ENCODE measurements at regions not wholly inside any gene's neighbourhood (a gene's known extent, or its start where the extent isn't known, plus 50 kb on each side); places are given as distances from the start of the nearest gene placed in this dataset.
"Not testable (repeated sequence)": the region's sequence is repeated elsewhere in the genome, so short reads cannot be mapped to it uniquely, and the experiment has no call there.

- CTCF ChIA-PET: no interaction called here
These were observed 128.8 kb upstream of the OSTN start for GRCh38 chr3:191070201-191070600.

GRCh38 chr3:191068946-191069813 lies 129.9 kb upstream of the OSTN start:
- DNase-seq: no peak
- no peak overlapping the region for H3K4me3 Mint-ChIP-seq
- intact Hi-C loops (cut with micrococcal nuclease): no loop called here
- H3K9me3 Mint-ChIP-seq: no peaks in the 10 kb centered on the region
- H3K36me3 Mint-ChIP-seq: no peaks in the 10 kb centered on the region
- POLR2A ChIA-PET: no interaction called here
- H3K4me1 Mint-ChIP-seq (ENCODE audit: low read depth): no peaks in the 10 kb centered on the region
- no peaks in the 10 kb centered on the region for H3K27me3 Mint-ChIP-seq
- H3K27ac Mint-ChIP-seq: no peak overlapping the region
- CTCF ChIA-PET: no interaction called here

More at GRCh38 chr3:191070201-191070600, 128.8 kb upstream of the OSTN start:
- intact Hi-C loops (cut with micrococcal nuclease): no loop called here
- Mint-ChIP-seq H3K27ac (no peak overlapping the region), H3K9me3 (no peaks in the 10 kb centered on the region), H3K27me3 (no peaks in the 10 kb centered on the region), H3K36me3 (no peaks in the 10 kb centered on the region), H3K4me3 (no peak overlapping the region), H3K4me1 (ENCODE audit: low read depth) (no peaks in the 10 kb centered on the region)
- POLR2A ChIA-PET: no interaction called here
- DNase-seq: no peak

GRCh38 chr3:191066669-191067068 lies 132.4 kb upstream of the OSTN start:
- no peaks in the 10 kb centered on the region for H3K4me1 Mint-ChIP-seq (ENCODE audit: low read depth)
- ChIA-PET CTCF (no interaction called here), POLR2A (no interaction called here)
- H3K27ac Mint-ChIP-seq: no peak overlapping the region
- H3K9me3 Mint-ChIP-seq: no peaks in the 10 kb centered on the region
- DNase-seq: no peak
- intact Hi-C loops (cut with micrococcal nuclease): no loop called here
- no peak overlapping the region for H3K4me3 Mint-ChIP-seq
- no peaks in the 10 kb centered on the region for H3K27me3 Mint-ChIP-seq
- H3K36me3 Mint-ChIP-seq: no peaks in the 10 kb centered on the region

- no peaks in the 10 kb centered on the region for H3K9me3 Mint-ChIP-seq
- intact Hi-C loops (cut with micrococcal nuclease): no loop called here
- no peak overlapping the region for H3K27ac Mint-ChIP-seq
- no peak overlapping the region for H3K4me3 Mint-ChIP-seq
- no peaks in the 10 kb centered on the region for H3K4me1 Mint-ChIP-seq (ENCODE audit: low read depth)
- CTCF ChIA-PET: interaction anchor here (0.5 kb wide), 1 partner anchor 677 kb away, joined by 3 read pairs; no protein-coding TSS in a partner anchor
- DNase-seq: no peak
- POLR2A ChIA-PET: no interaction called here
- no peaks in the 10 kb centered on the region for H3K27me3 Mint-ChIP-seq
- no peaks in the 10 kb centered on the region for H3K36me3 Mint-ChIP-seq
These were observed 133.7 kb upstream of the OSTN start for GRCh38 chr3:191065181-191065805.

GRCh38 chr3:191051037-191051436 lies 148.0 kb upstream of the OSTN start:
- Mint-ChIP-seq H3K36me3 (no peaks in the 10 kb centered on the region), H3K9me3 (no peaks in the 10 kb centered on the region), H3K27me3 (no peaks in the 10 kb centered on the region), H3K27ac (no peak overlapping the region), H3K4me1 (ENCODE audit: low read depth) (no peaks in the 10 kb centered on the region), H3K4me3 (no peak overlapping the region)
- no peak for DNase-seq
- ChIA-PET CTCF (interaction anchor here (0.7 to 2.0 kb wide), 5 partner anchors 10 to 1090 kb away, joined by 3 to 9 read pairs (median 4); no protein-coding TSS in a partner anchor), POLR2A (no interaction called here)
- intact Hi-C loops (cut with micrococcal nuclease): loop anchor here (2.0 kb wide), 2 partner anchors 350 to 1084 kb away; no protein-coding TSS in a partner anchor

GRCh38 chr3:191047930-191048329 lies 151.1 kb upstream of the OSTN start:
- intact Hi-C loops (cut with micrococcal nuclease): no loop called here
- Mint-ChIP-seq H3K27ac (no peak overlapping the region), H3K4me3 (no peak overlapping the region), H3K27me3 (no peaks in the 10 kb centered on the region), H3K4me1 (ENCODE audit: low read depth) (no peaks in the 10 kb centered on the region), H3K36me3 (no peaks in the 10 kb centered on the region), H3K9me3 (no peaks in the 10 kb centered on the region)
- DNase-seq: no peak
- POLR2A ChIA-PET: no interaction called here
- CTCF ChIA-PET: no interaction called here

- ChIA-PET POLR2A (no interaction called here), CTCF (interaction anchor here (1.2 kb wide), 1 partner anchor 146 kb away, joined by 3 read pairs; no protein-coding TSS in a partner anchor)
- no peak for DNase-seq
- H3K27ac Mint-ChIP-seq: no peak overlapping the region
- no peaks in the 10 kb centered on the region for H3K27me3 Mint-ChIP-seq
- no peaks in the 10 kb centered on the region for H3K4me1 Mint-ChIP-seq (ENCODE audit: low read depth)
- intact Hi-C loops (cut with micrococcal nuclease): no loop called here
- no peaks in the 10 kb centered on the region for H3K36me3 Mint-ChIP-seq
- no peak overlapping the region for H3K4me3 Mint-ChIP-seq
- H3K9me3 Mint-ChIP-seq: no peaks in the 10 kb centered on the region
These were observed 168.1 kb upstream of the OSTN start for GRCh38 chr3:191030929-191031328.

- no peaks in the 10 kb centered on the region for H3K4me1 Mint-ChIP-seq (ENCODE audit: low read depth)
These were observed 168.0 kb upstream of the GMNC start for GRCh38 chr3:191030491-191030890.

GRCh38 chr3:191026746-191027145 lies 164.3 kb upstream of the GMNC start:
- no peaks in the 10 kb centered on the region for H3K27me3 Mint-ChIP-seq
- H3K27ac Mint-ChIP-seq: no peak overlapping the region
- ChIA-PET POLR2A (no interaction called here), CTCF (no interaction called here)
- no peak overlapping the region for H3K4me3 Mint-ChIP-seq
- intact Hi-C loops (cut with micrococcal nuclease): no loop called here
- H3K9me3 Mint-ChIP-seq: no peaks in the 10 kb centered on the region
- no peaks in the 10 kb centered on the region for H3K4me1 Mint-ChIP-seq (ENCODE audit: low read depth)
- DNase-seq: no peak
- H3K36me3 Mint-ChIP-seq: no peaks in the 10 kb centered on the region

More at GRCh38 chr3:191030491-191030890, 168.0 kb upstream of the GMNC start:
- Mint-ChIP-seq H3K27me3 (no peaks in the 10 kb centered on the region), H3K9me3 (no peaks in the 10 kb centered on the region), H3K27ac (no peak overlapping the region), H3K36me3 (no peaks in the 10 kb centered on the region), H3K4me3 (no peak overlapping the region)
- CTCF ChIA-PET: interaction anchor here (1.2 kb wide), 1 partner anchor 146 kb away, joined by 3 read pairs; no protein-coding TSS in a partner anchor
- POLR2A ChIA-PET: no interaction called here
- no peak for DNase-seq
- intact Hi-C loops (cut with micrococcal nuclease): no loop called here

- H3K27me3 Mint-ChIP-seq: no peaks in the 10 kb centered on the region
- no peaks in the 10 kb centered on the region for H3K36me3 Mint-ChIP-seq
- POLR2A ChIA-PET: no interaction called here
- no peak overlapping the region for H3K27ac Mint-ChIP-seq
- intact Hi-C loops (cut with micrococcal nuclease): no loop called here
- no peaks in the 10 kb centered on the region for H3K4me1 Mint-ChIP-seq (ENCODE audit: low read depth)
- no peaks in the 10 kb centered on the region for H3K9me3 Mint-ChIP-seq
- H3K4me3 Mint-ChIP-seq: no peak overlapping the region
- no peak for DNase-seq
- CTCF ChIA-PET: no interaction called here
These were observed 158.4 kb upstream of the GMNC start for GRCh38 chr3:191020730-191021396.

GRCh38 chr3:191019855-191020254 lies 157.4 kb upstream of the GMNC start:
- H3K27me3 Mint-ChIP-seq: no peaks in the 10 kb centered on the region
- no peak overlapping the region for H3K4me3 Mint-ChIP-seq
- CTCF ChIA-PET: no interaction called here
- POLR2A ChIA-PET: no interaction called here
- no peak for DNase-seq
- no peaks in the 10 kb centered on the region for H3K36me3 Mint-ChIP-seq
- no peak overlapping the region for H3K27ac Mint-ChIP-seq
- intact Hi-C loops (cut with micrococcal nuclease): no loop called here
- H3K9me3 Mint-ChIP-seq: peaks cover 4% of the 10 kb centered on the region
- H3K4me1 Mint-ChIP-seq (ENCODE audit: low read depth): no peaks in the 10 kb centered on the region

GRCh38 chr3:191015960-191016359 lies 153.5 kb upstream of the GMNC start:
- H3K4me1 Mint-ChIP-seq (ENCODE audit: low read depth); CTCF ChIA-PET; H3K4me3 Mint-ChIP-seq; POLR2A ChIA-PET; H3K27me3 Mint-ChIP-seq; H3K27ac Mint-ChIP-seq; H3K36me3 Mint-ChIP-seq; intact Hi-C loops (cut with micrococcal nuclease); DNase-seq: not testable (repeated sequence)
- peaks cover 13% of the 10 kb centered on the region for H3K9me3 Mint-ChIP-seq
